ENCODE measurements at regions not wholly inside any gene's neighbourhood (a gene's known extent, or its start where the extent isn't known, plus 50 kb on each side); places are given as distances from the start of the nearest gene placed in this dataset.

DNA sequence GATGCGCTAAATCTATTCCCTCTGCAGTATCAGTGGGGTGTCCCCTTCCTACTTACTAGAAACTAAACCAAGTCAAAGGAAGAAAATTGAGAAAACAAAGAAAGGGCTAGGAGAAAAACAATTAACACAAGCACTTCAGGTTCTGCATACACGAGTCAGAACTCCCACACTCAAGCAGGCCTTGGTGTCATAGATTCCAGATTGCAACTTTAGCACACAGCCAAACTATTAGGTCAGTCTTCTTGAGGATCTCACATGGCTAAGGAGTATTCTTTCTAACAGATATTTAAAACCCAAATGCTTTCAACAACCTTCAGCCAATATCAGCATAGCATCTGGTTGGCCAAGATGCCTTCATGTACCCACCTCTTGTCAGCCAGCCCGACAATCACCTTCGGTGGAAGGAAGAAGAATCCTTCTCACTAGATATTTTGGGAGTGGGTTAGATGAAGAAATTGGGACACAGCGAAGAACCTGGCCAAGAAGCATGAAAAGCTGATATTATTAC lies 340.0 kb downstream of the VPS13C start:
- no peak overlapping the region for H3K27ac Mint-ChIP-seq
- TF ChIP-seq, protein P1, sequence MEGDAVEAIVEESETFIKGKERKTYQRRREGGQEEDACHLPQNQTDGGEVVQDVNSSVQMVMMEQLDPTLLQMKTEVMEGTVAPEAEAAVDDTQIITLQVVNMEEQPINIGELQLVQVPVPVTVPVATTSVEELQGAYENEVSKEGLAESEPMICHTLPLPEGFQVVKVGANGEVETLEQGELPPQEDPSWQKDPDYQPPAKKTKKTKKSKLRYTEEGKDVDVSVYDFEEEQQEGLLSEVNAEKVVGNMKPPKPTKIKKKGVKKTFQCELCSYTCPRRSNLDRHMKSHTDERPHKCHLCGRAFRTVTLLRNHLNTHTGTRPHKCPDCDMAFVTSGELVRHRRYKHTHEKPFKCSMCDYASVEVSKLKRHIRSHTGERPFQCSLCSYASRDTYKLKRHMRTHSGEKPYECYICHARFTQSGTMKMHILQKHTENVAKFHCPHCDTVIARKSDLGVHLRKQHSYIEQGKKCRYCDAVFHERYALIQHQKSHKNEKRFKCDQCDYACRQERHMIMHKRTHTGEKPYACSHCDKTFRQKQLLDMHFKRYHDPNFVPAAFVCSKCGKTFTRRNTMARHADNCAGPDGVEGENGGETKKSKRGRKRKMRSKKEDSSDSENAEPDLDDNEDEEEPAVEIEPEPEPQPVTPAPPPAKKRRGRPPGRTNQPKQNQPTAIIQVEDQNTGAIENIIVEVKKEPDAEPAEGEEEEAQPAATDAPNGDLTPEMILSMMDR (conservative IDR thresholded peaks at IDR 0.05), result no peak
- DNase-seq (ENCODE audit: extremely low spot score, unreplicated experiment), result no peak
- H3K9me3 Mint-ChIP-seq, result no peaks in the 10 kb centered on the region
- H3K4me1 Mint-ChIP-seq (ENCODE audit: unreplicated experiment), result no peaks in the 10 kb centered on the region
- no peak overlapping the region for H3K4me3 Mint-ChIP-seq
- H3K36me3 Mint-ChIP-seq, result no peaks in the 10 kb centered on the region
- H3K27me3 Mint-ChIP-seq, result peaks cover 42% of the 10 kb centered on the region

DNA sequence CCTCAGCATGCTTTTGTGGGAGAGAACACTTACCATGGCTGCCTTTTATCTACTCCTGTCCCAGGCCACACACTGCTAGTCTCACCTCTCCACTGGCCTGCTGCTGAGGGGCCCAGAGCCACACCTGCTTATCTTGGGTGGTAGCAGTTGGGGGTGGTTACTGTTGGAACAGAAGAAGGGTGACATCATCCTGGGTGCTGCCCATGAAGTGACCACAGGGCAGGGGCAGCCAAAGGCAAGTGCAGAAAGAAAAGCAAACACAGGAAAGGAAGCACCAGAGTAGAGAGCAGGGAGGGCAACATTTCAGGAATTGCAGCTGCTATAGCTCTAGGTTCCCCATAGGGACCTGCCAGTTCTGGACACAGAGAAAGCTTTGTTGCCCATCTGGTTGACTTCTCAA lies 345.2 kb downstream of the VPS13C start:
- no peaks in the 10 kb centered on the region for H3K4me1 Mint-ChIP-seq (ENCODE audit: unreplicated experiment)
- no peaks in the 10 kb centered on the region for H3K36me3 Mint-ChIP-seq
- no peak for DNase-seq (ENCODE audit: extremely low spot score, unreplicated experiment)
- TF ChIP-seq, protein P1 (conservative IDR thresholded peaks at IDR 0.05), result no peak
- H3K9me3 Mint-ChIP-seq, result no peaks in the 10 kb centered on the region
- H3K27ac Mint-ChIP-seq, result no peak overlapping the region
- peaks cover 17% of the 10 kb centered on the region for H3K27me3 Mint-ChIP-seq
- no peak overlapping the region for H3K4me3 Mint-ChIP-seq

DNA sequence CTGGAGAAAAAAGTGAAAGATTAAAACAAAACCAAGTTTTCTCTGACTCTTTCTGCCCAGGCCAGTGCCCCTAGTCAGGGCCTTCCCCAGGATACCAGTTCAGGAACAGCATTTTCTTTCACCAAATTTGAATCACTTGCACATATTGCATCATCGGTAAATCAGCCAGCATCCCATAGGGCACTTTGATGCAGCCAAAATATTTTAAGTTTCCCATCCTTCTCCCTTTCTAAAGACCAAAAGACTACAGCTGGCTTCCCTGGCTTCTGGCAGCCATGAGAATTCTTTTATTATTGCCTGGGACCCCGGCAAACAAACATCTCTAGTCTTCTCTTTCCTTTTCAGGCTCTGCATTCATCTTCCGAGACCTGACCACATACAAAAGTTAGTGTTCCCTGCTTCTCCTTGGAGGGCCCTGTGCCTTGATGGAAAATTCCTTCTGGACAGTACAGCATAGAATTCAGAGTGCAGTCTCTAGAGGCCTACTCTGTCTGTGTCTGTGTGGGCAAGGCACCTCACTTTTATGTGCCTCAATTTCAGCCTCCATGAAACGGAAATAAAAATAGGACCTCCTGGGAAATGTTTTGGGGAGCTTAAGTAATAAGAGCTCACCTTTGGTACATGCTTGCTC lies 348.0 kb downstream of the VPS13C start:
- TF ChIP-seq, protein P1 (conservative IDR thresholded peaks at IDR 0.05), result no peak
- no peaks in the 10 kb centered on the region for H3K9me3 Mint-ChIP-seq
- no peaks in the 10 kb centered on the region for H3K4me1 Mint-ChIP-seq (ENCODE audit: unreplicated experiment)
- no peak overlapping the region for H3K27ac Mint-ChIP-seq
- DNase-seq (ENCODE audit: extremely low spot score, unreplicated experiment), result no peak
- no peaks in the 10 kb centered on the region for H3K36me3 Mint-ChIP-seq
- peaks cover 6% of the 10 kb centered on the region for H3K27me3 Mint-ChIP-seq
- no peak overlapping the region for H3K4me3 Mint-ChIP-seq

DNA sequence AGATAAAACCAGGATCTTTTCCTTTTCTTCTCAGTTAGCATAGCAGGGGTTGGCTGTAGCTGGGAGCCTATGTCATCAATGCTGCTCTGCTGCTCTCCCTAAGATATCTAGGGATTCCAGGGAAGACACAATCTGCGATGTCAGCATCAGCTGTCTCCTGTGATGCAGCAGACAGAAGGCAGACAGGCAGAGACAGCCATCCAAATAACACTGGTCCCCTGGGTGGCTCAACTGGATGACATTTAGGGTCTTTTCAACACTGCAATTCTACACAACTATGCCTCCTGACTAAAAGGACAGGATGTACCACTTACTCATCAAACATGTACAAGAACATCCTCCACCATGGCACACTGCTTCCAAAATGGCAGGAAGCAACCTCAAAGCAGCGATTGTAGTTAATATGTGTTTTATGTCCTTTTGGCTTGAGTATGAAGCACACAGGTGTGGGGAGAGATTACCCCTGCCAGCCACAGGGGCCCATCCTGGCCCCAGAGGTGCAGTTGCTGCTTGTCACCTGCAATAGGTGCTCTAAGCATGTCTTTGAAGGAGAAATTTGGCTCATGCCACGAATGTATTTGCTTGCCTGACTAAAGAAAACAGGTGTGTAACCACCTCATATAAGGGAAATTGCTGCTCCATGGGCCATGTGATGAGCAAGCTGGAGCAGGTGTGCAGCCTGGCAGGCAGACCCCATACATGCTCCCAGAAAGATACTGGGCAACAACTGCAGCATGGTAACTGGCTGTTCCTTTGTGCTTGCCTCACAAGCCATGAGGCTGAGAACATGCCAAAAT lies 357.8 kb downstream of the VPS13C start:
- H3K27ac Mint-ChIP-seq, result no peak overlapping the region
- H3K36me3 Mint-ChIP-seq, result no peaks in the 10 kb centered on the region
- TF ChIP-seq, protein P1 (conservative IDR thresholded peaks at IDR 0.05), result no peak
- H3K4me1 Mint-ChIP-seq (ENCODE audit: unreplicated experiment), result no peaks in the 10 kb centered on the region
- no peak for DNase-seq (ENCODE audit: extremely low spot score, unreplicated experiment)
- no peaks in the 10 kb centered on the region for H3K9me3 Mint-ChIP-seq
- H3K27me3 Mint-ChIP-seq, result peaks cover 11% of the 10 kb centered on the region
- H3K4me3 Mint-ChIP-seq, result no peak overlapping the region

DNA sequence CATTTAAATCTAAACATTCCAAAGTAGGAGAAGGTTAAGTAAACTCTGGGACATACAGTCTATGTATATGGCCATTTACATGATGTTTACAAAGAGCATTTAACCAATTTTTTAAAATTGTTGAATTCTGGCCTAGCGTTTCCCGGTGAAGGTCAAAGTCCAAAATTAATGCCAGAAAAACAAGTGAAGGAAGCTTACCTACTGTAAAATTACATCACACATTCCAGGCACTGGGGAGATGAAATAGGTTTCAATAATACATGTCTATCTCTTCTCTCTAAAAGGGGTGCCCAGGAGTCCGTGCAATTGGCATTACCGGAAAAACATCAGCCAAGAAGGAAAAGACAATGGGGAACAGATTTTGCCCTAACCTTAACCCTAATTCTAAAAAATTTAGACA lies 358.8 kb downstream of the VPS13C start:
- Mint-ChIP-seq H3K27ac (no peak overlapping the region), H3K4me3 (no peak overlapping the region), H3K36me3 (no peaks in the 10 kb centered on the region), H3K9me3 (no peaks in the 10 kb centered on the region), H3K27me3 (peaks cover 10% of the 10 kb centered on the region), H3K4me1 (ENCODE audit: unreplicated experiment) (no peaks in the 10 kb centered on the region)
- TF ChIP-seq, protein P1 (conservative IDR thresholded peaks at IDR 0.05), result no peak
- DNase-seq (ENCODE audit: extremely low spot score, unreplicated experiment), result no peak
